Right atrium auricular region (tissue), 2 donors: ENCODE measurements at regions not wholly inside any gene's neighbourhood (a gene's known extent, or its start where the extent isn't known, plus 50 kb on each side); places are given as distances from the start of the nearest gene placed in this dataset.

Experiments used
- DNase-seq: peaks from one replicate; pipeline ENCODE4 v3.0.0-alpha.2; 2019; ENCODE audit warnings: low spot score
- H3K27ac ChIP-seq, 2 donors: fragments of 200-600 bp; sonication (generic); 1 replicate in 1 of 2; 2 replicates in 1 of 2; pipeline ENCODE4 v1.5.1; 2016 to 2019
- H3K27me3 ChIP-seq, 2 donors: fragments of 200-600 bp; sonication (generic); one replicate each; pipeline versions ENCODE4 v1.5.1 to v1.6.0; 2017 to 2019
- H3K36me3 ChIP-seq: fragments of 200-600 bp; sonication (generic); one replicate; pipeline ENCODE4 v1.5.1; 2016
- H3K4me1 ChIP-seq, 2 donors: fragments of 200-600 bp; sonication (generic); one replicate each; pipeline versions ENCODE4 v1.5.1 to v1.6.0; 2017 to 2019
- H3K4me3 ChIP-seq, 2 donors: fragments of 200-600 bp; sonication (generic); 1 replicate in 1 of 2; 2 replicates in 1 of 2; pipeline ENCODE4 v1.5.1; 2017 to 2019; ENCODE audit warnings: mild to moderate bottlenecking in 1 of 2, moderate library complexity in 1 of 2
- H3K9me3 ChIP-seq, 2 donors: fragments of 200-600 bp; sonication (generic); one replicate each; pipeline ENCODE4 v1.5.1; 2019
- CTCF ChIP-seq, 2 donors: fragments of 200-600 bp; sonication (generic); IDR thresholded peaks; one replicate each; pipeline ENCODE4 v1.5.1; 2019; ENCODE audit warnings: antibody characterized with exemption in 2 of 2

GRCh38 chr12:127214186-127214585 is 1052.8 kb upstream of the TMEM132C start:
- no peak overlapping the region for H3K27ac ChIP-seq
- no peak for TF ChIP-seq CTCF (IDR thresholded peaks at IDR 0.05)

GRCh38 chr12:127223011-127223410 is 1044.0 kb upstream of the TMEM132C start:
- no peak for DNase-seq
- H3K4me3 ChIP-seq, result no peak overlapping the region
- no peaks in the 10 kb centered on the region for H3K36me3 ChIP-seq
- H3K4me1 ChIP-seq, result no peaks in the 10 kb centered on the region
- no peak overlapping the region for H3K27ac ChIP-seq
- H3K9me3 ChIP-seq, result no peaks in the 10 kb centered on the region
- no peak for TF ChIP-seq CTCF (IDR thresholded peaks at IDR 0.05)
- no peaks in the 10 kb centered on the region for H3K27me3 ChIP-seq

More at GRCh38 chr12:127214186-127214585, 1052.8 kb upstream of the TMEM132C start:
- Histone ChIP-seq H3K4me3 (no peak overlapping the region), H3K4me1 (no peaks in the 10 kb centered on the region), H3K36me3 (no peaks in the 10 kb centered on the region), H3K9me3 (no peaks in the 10 kb centered on the region), H3K27me3 (no peaks in the 10 kb centered on the region)
- no peak for DNase-seq

GRCh38 chr12:127223731-127224130 is 1043.2 kb upstream of the TMEM132C start:
- DNase-seq, result no peak
- Histone ChIP-seq H3K36me3 (no peaks in the 10 kb centered on the region), H3K27me3 (no peaks in the 10 kb centered on the region), H3K4me1 (no peaks in the 10 kb centered on the region), H3K27ac (no peak overlapping the region), H3K4me3 (no peak overlapping the region), H3K9me3 (no peaks in the 10 kb centered on the region)
- no peak for TF ChIP-seq CTCF (IDR thresholded peaks at IDR 0.05)

GRCh38 chr12:127230843-127231260 is 1036.1 kb upstream of the TMEM132C start:
- TF ChIP-seq CTCF (IDR thresholded peaks at IDR 0.05), result no peak
- H3K9me3 ChIP-seq, result no peaks in the 10 kb centered on the region
- no peak for DNase-seq
- H3K27ac ChIP-seq, result no peak overlapping the region
- H3K27me3 ChIP-seq, result no peaks in the 10 kb centered on the region
- no peaks in the 10 kb centered on the region for H3K36me3 ChIP-seq
- H3K4me1 ChIP-seq, result no peaks in the 10 kb centered on the region
- no peak overlapping the region for H3K4me3 ChIP-seq

- Histone ChIP-seq H3K4me1 (no peaks in the 10 kb centered on the region), H3K27ac (no peak overlapping the region), H3K9me3 (no peaks in the 10 kb centered on the region), H3K4me3 (no peak overlapping the region), H3K27me3 (no peaks in the 10 kb centered on the region), H3K36me3 (no peaks in the 10 kb centered on the region)
- DNase-seq, result no peak
- no peak for TF ChIP-seq CTCF (IDR thresholded peaks at IDR 0.05)
Observed at GRCh38 chr12:127231371-127231770, 1035.6 kb upstream of the TMEM132C start.

- Histone ChIP-seq H3K36me3 (no peaks in the 10 kb centered on the region), H3K27me3 (no peaks in the 10 kb centered on the region), H3K4me3 (no peak overlapping the region), H3K9me3 (no peaks in the 10 kb centered on the region), H3K27ac (no peak overlapping the region), H3K4me1 (no peaks in the 10 kb centered on the region)
- no peak for DNase-seq
- no peak for TF ChIP-seq CTCF (IDR thresholded peaks at IDR 0.05)
Observed at GRCh38 chr12:127233016-127233415, 1034.0 kb upstream of the TMEM132C start.
